H1 (cell line): ENCODE measurements at regions not wholly inside any gene's neighbourhood (a gene's known extent, or its start where the extent isn't known, plus 50 kb on each side); places are given as distances from the start of the nearest gene placed in this dataset.

Source experiments
- CTCF ChIA-PET: fragments of 300-600 bp; sonication (Branson Sonifier 250); formaldehyde crosslinking; loops from one replicate; lab custom pipeline; 2021; ENCODE audit not compliant: partially characterized antibody; lab: Charles Lee
- POLR2A ChIA-PET: fragments of 300-600 bp; sonication (Branson Sonifier 250); formaldehyde crosslinking; loops from one replicate; lab custom pipeline; 2021; ENCODE audit warnings: inconsistent platforms; ENCODE audit not compliant: partially characterized antibody; lab: Charles Lee
- DNase-seq, 2 experiments: peaks; one replicate each; pipeline versions ENCODE4 v3.0.0 to v3.0.0-alpha.2; 2010 to 2022; ENCODE audit warnings: low spot score in 2 of 2, low read depth in 1 of 2, mixed read lengths in 1 of 2
- FAIRE-seq: peaks from 2 replicates; lab custom pipeline; 2011; peaks lifted over from hg19 to GRCh38; lab: Jason Lieb, UNC
- H2AFZ ChIP-seq: 2 replicates; pipeline ENCODE4 v1.8.1; 2012; ENCODE audit warnings: low read length, inconsistent platforms
- H2AK5ac ChIP-seq: 2 replicates; pipeline ENCODE4 v1.6.1; 2013; ENCODE audit warnings: low read depth, low read length
- H2BK120ac ChIP-seq: replicated peaks from 2 replicates; pipeline ENCODE3; 2013; ENCODE audit warnings: low read depth, low read length, inconsistent platforms
- H2BK12ac ChIP-seq: 2 replicates; pipeline ENCODE4 v1.6.1; 2013; ENCODE audit warnings: low read depth, low read length
- H2BK15ac ChIP-seq: 2 replicates; pipeline ENCODE4 v1.6.1; 2013; ENCODE audit warnings: low read length
- H2BK20ac ChIP-seq: 2 replicates; pipeline ENCODE4 v1.6.1; 2013; ENCODE audit warnings: low read length
- H2BK5ac ChIP-seq: 2 replicates; pipeline ENCODE4 v1.6.1; 2013; ENCODE audit warnings: low read depth, low read length
- H3K14ac ChIP-seq: 2 replicates; pipeline ENCODE4 v1.6.1; 2013; ENCODE audit warnings: inconsistent platforms; ENCODE audit not compliant: insufficient read length
- H3K18ac ChIP-seq: 2 replicates; pipeline ENCODE4 v1.6.1; 2013; ENCODE audit warnings: low read length; ENCODE audit errors: extremely low read depth
- H3K23ac ChIP-seq: 2 replicates; pipeline ENCODE4 v1.6.1; 2013; ENCODE audit warnings: inconsistent platforms; ENCODE audit not compliant: insufficient read length
- H3K23me2 ChIP-seq: 2 replicates; pipeline ENCODE4 v1.6.1; 2013; ENCODE audit warnings: low read depth, low read length
- H3K27ac ChIP-seq: 2 replicates; pipeline ENCODE4 v1.6.1; 2011; ENCODE audit warnings: low read depth, low read length, inconsistent platforms
- H3K27me3 ChIP-seq, 4 experiments: replicated peaks in 1 of 4; 1 replicate in 1 of 4; 2 replicates in 3 of 4; pipeline versions ENCODE4 v1.6.1 to v1.8.1; 2011 to 2013; ENCODE audit warnings: low read length in 3 of 4, mild to moderate bottlenecking in 3 of 4, inconsistent platforms in 2 of 4, mixed read lengths in 2 of 4, moderate library complexity in 1 of 4; ENCODE audit not compliant: control insufficient read depth in 3 of 4, insufficient read depth in 3 of 4; ENCODE audit errors: extremely low read depth in 1 of 4
- H3K36me3 ChIP-seq, 4 experiments: 2 replicates each; pipeline versions ENCODE4 v1.6.1 to v1.8.1; 2011 to 2013; ENCODE audit warnings: mild to moderate bottlenecking in 4 of 4, low read length in 3 of 4, moderate library complexity in 2 of 4, control low read depth in 1 of 4, inconsistent platforms in 1 of 4; ENCODE audit not compliant: insufficient read depth in 4 of 4, control insufficient read depth in 2 of 4
- H3K4ac ChIP-seq: replicated peaks from 2 replicates; pipeline ENCODE3; 2013; ENCODE audit warnings: low read length, low read depth, mixed read lengths, inconsistent platforms; ENCODE audit not compliant: insufficient read length
- H3K4me1 ChIP-seq, 4 experiments: replicated peaks in 1 of 4; 1 replicate in 1 of 4; 2 replicates in 3 of 4; pipeline versions ENCODE4 v1.6.1 to v1.8.1; 2011 to 2013; ENCODE audit warnings: low read length in 3 of 4, inconsistent platforms in 2 of 4, mixed read lengths in 1 of 4; ENCODE audit not compliant: insufficient read depth in 4 of 4, control insufficient read depth in 3 of 4
- H3K4me2 ChIP-seq, 2 experiments: 2 replicates each; pipeline versions ENCODE4 v1.6.1 to v1.8.1; 2011 to 2013; ENCODE audit warnings: low read depth in 2 of 2, low read length in 2 of 2, control low read depth in 1 of 2, inconsistent platforms in 1 of 2, mild to moderate bottlenecking in 1 of 2; ENCODE audit not compliant: insufficient read depth in 1 of 2
- H3K4me3 ChIP-seq, 4 experiments: fragments of 200-600, 300-600 bp in 1 of 4; sonication (generic), shearing (Covaris generic), sonication (Bioruptor Twin) in 1 of 4; 2 replicates each; pipeline versions ENCODE4 v1.5.1 to v1.8.1; 2011 to 2016; ENCODE audit warnings: low read length in 4 of 4, low read depth in 3 of 4, control low read depth in 2 of 4, inconsistent platforms in 2 of 4, mild to moderate bottlenecking in 2 of 4, mixed read lengths in 1 of 4, moderate library complexity in 1 of 4; ENCODE audit not compliant: insufficient read depth in 2 of 4; ENCODE audit errors: extremely low read depth in 1 of 4
- H3K56ac ChIP-seq: replicated peaks from 2 replicates; pipeline ENCODE3; 2013; ENCODE audit warnings: low read depth, mild to moderate bottlenecking, mixed read lengths, low read length, inconsistent platforms; ENCODE audit not compliant: insufficient read length
- H3K79me1 ChIP-seq: 2 replicates; pipeline ENCODE4 v1.6.1; 2013; ENCODE audit warnings: low read depth, low read length, control low read depth
- H3K79me2 ChIP-seq, 2 experiments: 2 replicates each; pipeline versions ENCODE4 v1.6.1 to v1.8.1; 2012 to 2013; ENCODE audit warnings: low read length in 2 of 2, mild to moderate bottlenecking in 2 of 2, inconsistent platforms in 1 of 2; ENCODE audit not compliant: insufficient read depth in 2 of 2, control insufficient read depth in 1 of 2
- H3K9ac ChIP-seq, 4 experiments: replicated peaks in 1 of 4; 1 replicate in 1 of 4; 2 replicates in 3 of 4; pipeline versions ENCODE4 v1.6.1 to v1.8.1; 2011 to 2013; ENCODE audit warnings: low read depth in 3 of 4, low read length in 3 of 4, control low read depth in 2 of 4, mild to moderate bottlenecking in 2 of 4, moderate library complexity in 2 of 4, inconsistent platforms in 1 of 4; ENCODE audit errors: extremely low read depth in 1 of 4
- H3K9me3 ChIP-seq, 2 experiments: 2 replicates each; pipeline versions ENCODE4 v1.6.1 to v1.8.1; 2012 to 2013; ENCODE audit warnings: mild to moderate bottlenecking in 2 of 2, moderate library complexity in 2 of 2, control low read depth in 1 of 2, inconsistent platforms in 1 of 2, low read depth in 1 of 2, low read length in 1 of 2, mixed read lengths in 1 of 2; ENCODE audit not compliant: insufficient read depth in 2 of 2
- H4K20me1 ChIP-seq, 2 experiments: replicated peaks in 1 of 2; 2 replicates each; pipeline versions ENCODE3 to v1.8.1; 2011 to 2013; ENCODE audit warnings: inconsistent platforms in 2 of 2, low read length in 2 of 2, mild to moderate bottlenecking in 1 of 2; ENCODE audit not compliant: insufficient read depth in 2 of 2, control insufficient read depth in 1 of 2
- H4K5ac ChIP-seq: 2 replicates; pipeline ENCODE4 v1.6.1; 2013; ENCODE audit warnings: low read length, low read depth, mixed read lengths, inconsistent platforms; ENCODE audit not compliant: insufficient read length
- H4K8ac ChIP-seq: 2 replicates; pipeline ENCODE4 v1.8.0; 2013; ENCODE audit warnings: mild to moderate bottlenecking, moderate library complexity, low read length, inconsistent platforms; ENCODE audit not compliant: insufficient read depth; ENCODE audit errors: extremely low read depth
- H4K91ac ChIP-seq: replicated peaks from 2 replicates; pipeline ENCODE3; 2013; ENCODE audit warnings: low read length, mixed read lengths, inconsistent platforms; ENCODE audit not compliant: insufficient read length
- CHD2 ChIP-seq: IDR thresholded peaks from 2 replicates; pipeline ENCODE4 v1.6.1; 2012; ENCODE audit warnings: low read length, improper control_type of control experiment
- CTCF ChIP-seq, 3 experiments: IDR thresholded peaks; 1 replicate in 2 of 3; 2 replicates in 1 of 3; pipeline versions ENCODE4 v1.5.1 to v1.6.1; 2011; ENCODE audit warnings: low read length in 3 of 3, mild to moderate bottlenecking in 3 of 3, inconsistent platforms in 2 of 3, low read depth in 1 of 3, moderate library complexity in 1 of 3; ENCODE audit not compliant: insufficient read depth in 1 of 3; ENCODE audit errors: control extremely low read depth in 1 of 3
- EZH2 ChIP-seq: fragments of 200-600 bp; sonication (generic); IDR thresholded peaks from 2 replicates; pipeline ENCODE4 v1.7.1; 2012; ENCODE audit warnings: low read depth, mild to moderate bottlenecking, moderate library complexity, low read length, inconsistent platforms; ENCODE audit not compliant: severe bottlenecking
- GTF2F1 ChIP-seq: IDR thresholded peaks from 2 replicates; pipeline ENCODE4 v1.6.1; 2012; ENCODE audit warnings: low read depth, low read length, improper control_type of control experiment, borderline replicate concordance
- HDAC6 ChIP-seq: IDR thresholded peaks from one replicate; pipeline ENCODE4 v1.7.1; 2012; ENCODE audit warnings: low read depth, mild to moderate bottlenecking, inconsistent platforms, low read length, moderate library complexity
- KDM4A ChIP-seq: IDR thresholded peaks from one replicate; pipeline ENCODE4 v1.7.1; 2012; ENCODE audit warnings: low read depth, mild to moderate bottlenecking, moderate library complexity, low read length, inconsistent platforms; ENCODE audit not compliant: severe bottlenecking
- KDM5A ChIP-seq: fragments of 200-600 bp; IDR thresholded peaks from 2 replicates; pipeline ENCODE4 v1.7.1; 2012; ENCODE audit warnings: mild to moderate bottlenecking, low read length, inconsistent platforms, mixed read lengths
- MAFK ChIP-seq: IDR thresholded peaks from 2 replicates; pipeline ENCODE4 v1.6.1; 2012; ENCODE audit warnings: low read depth, mild to moderate bottlenecking, improper control_type of control experiment, low read length
- POLR2A ChIP-seq, 2 experiments: IDR thresholded peaks; 1 replicate in 1 of 2; 2 replicates in 1 of 2; pipeline ENCODE4 v1.6.1; 2011; ENCODE audit warnings: low read depth in 2 of 2, low read length in 2 of 2, mild to moderate bottlenecking in 2 of 2; ENCODE audit errors: control extremely low read depth in 1 of 2
- POU5F1 ChIP-seq: IDR thresholded peaks from 2 replicates; pipeline ENCODE4 v1.6.1; 2011; ENCODE audit warnings: low read depth, mild to moderate bottlenecking, low read length, moderate library complexity
- SIX5 ChIP-seq: IDR thresholded peaks from 2 replicates; pipeline ENCODE4 v1.6.1; 2011; ENCODE audit warnings: mild to moderate bottlenecking, low read depth, low read length
- SRF ChIP-seq: IDR thresholded peaks from 2 replicates; pipeline ENCODE4 v1.6.1; 2011; ENCODE audit warnings: mild to moderate bottlenecking, low read depth, low read length, moderate library complexity
- TAF1 ChIP-seq: IDR thresholded peaks from 2 replicates; pipeline ENCODE4 v1.6.1; 2011; ENCODE audit warnings: mild to moderate bottlenecking, low read depth, low read length
- WGBS, 2 experiments: shearing (Covaris generic) in 1 of 2; methylation state at CpG; one replicate each; pipeline versions ENCODE4 v1.1.6 to v1.1.7; 2013 to 2015; ENCODE audit warnings: low lambda C conversion rate in 2 of 2, mixed read lengths in 2 of 2, inconsistent platforms in 1 of 2, low coverage in 1 of 2, missing lambda C conversion rate in 1 of 2; ENCODE audit not compliant: insufficient replicate concordance in 2 of 2, insufficient coverage in 1 of 2, insufficient read length in 1 of 2; ENCODE audit errors: extremely low coverage in 1 of 2, missing lambda C conversion rate in 1 of 2; 5-methylcytosine and 5-hydroxymethylcytosine counted together

GRCh38 chr5:21145376-21145775, 1157.4 kb upstream of the CDH18 start:
- H3K23me2 ChIP-seq = no peaks in the 10 kb centered on the region
- H2BK20ac ChIP-seq = no peak overlapping the region
- H2AFZ ChIP-seq = peak overlapping the region; percentile 76; the same call in 1 of the 2 replicates
- no peak overlapping the region for H4K91ac ChIP-seq
- no peak overlapping the region for H2BK15ac ChIP-seq
- no peak overlapping the region for H3K27ac ChIP-seq
- no peak overlapping the region for H2BK5ac ChIP-seq
- ChIA-PET CTCF (no interaction called here), POLR2A (no interaction called here)
- no peak overlapping the region for H4K8ac ChIP-seq
- no peak overlapping the region for H3K23ac ChIP-seq
- H2AK5ac ChIP-seq = no peak overlapping the region
- no peaks in the 10 kb centered on the region for H3K4me1 ChIP-seq
- no peak overlapping the region for H3K56ac ChIP-seq
- no peaks in the 10 kb centered on the region for H4K20me1 ChIP-seq
- no peak overlapping the region for H3K14ac ChIP-seq
- no peaks in the 10 kb centered on the region for H3K36me3 ChIP-seq
- no peak overlapping the region for H2BK120ac ChIP-seq
- FAIRE-seq = no peak
- H3K79me1 ChIP-seq = no peaks in the 10 kb centered on the region
- 93% methylated on average over 3 of the region's 3 CpGs; no CpG with 5 or more reads in 1 of the 2 experiments for WGBS, 2 experiments
- no peak overlapping the region for H3K4ac ChIP-seq
- no peak overlapping the region for H3K9ac ChIP-seq
- DNase-seq = no peak
- H3K27me3 ChIP-seq = no peaks in the 10 kb centered on the region
- H3K79me2 ChIP-seq = no peaks in the 10 kb centered on the region
- H3K4me2 ChIP-seq = no peak overlapping the region
- no peak overlapping the region for H4K5ac ChIP-seq
- H2BK12ac ChIP-seq = no peak overlapping the region
- no peaks in the 10 kb centered on the region for H3K9me3 ChIP-seq
- no peak overlapping the region for H3K18ac ChIP-seq
- no peak overlapping the region for H3K4me3 ChIP-seq
- TF ChIP-seq POLR2A (IDR thresholded peaks at IDR 0.05; ENCODE audit: control extremely low read depth in 1 of 2, low read depth in 2 of 2, low read length in 2 of 2) = no peak
- TF ChIP-seq CTCF (IDR thresholded peaks at IDR 0.05; ENCODE audit: control extremely low read depth in 1 of 3, insufficient read depth in 1 of 3, low read depth in 1 of 3, low read length in 3 of 3) = no peak
- no peak for TF ChIP-seq SRF
- no peak for TF ChIP-seq MAFK
- no peak for TF ChIP-seq TAF1
- TF ChIP-seq EZH2 = no peak
- TF ChIP-seq KDM4A = no peak
- TF ChIP-seq CHD2 = no peak
- no peak for TF ChIP-seq POU5F1
- TF ChIP-seq SIX5 = no peak
- no peak for TF ChIP-seq GTF2F1
- TF ChIP-seq HDAC6 = no peak
- TF ChIP-seq KDM5A = no peak
